ENCODE measurements at regions not wholly inside any gene's neighbourhood (a gene's known extent, or its start where the extent isn't known, plus 50 kb on each side); places are given as distances from the start of the nearest gene placed in this dataset.
"Not testable (repeated sequence)": the region's sequence is repeated elsewhere in the genome, so short reads cannot be mapped to it uniquely, and the experiment has no call there.

GRCh38 chr3:22748453-22749045 lies 454.6 kb upstream of the UBE2E2 start:
- no peak for DNase-seq (ENCODE audit: low read depth)

GRCh38 chr3:22759636-22760310 lies 443.4 kb upstream of the UBE2E2 start:
- no peak for DNase-seq (ENCODE audit: low read depth)

GRCh38 chr3:22765679-22766078 lies 437.4 kb upstream of the UBE2E2 start:
- DNase-seq (ENCODE audit: low read depth) = no peak

GRCh38 chr3:22777834-22778233 lies 425.3 kb upstream of the UBE2E2 start:
- DNase-seq (ENCODE audit: low read depth) = no peak

GRCh38 chr3:22779737-22780136 lies 423.4 kb upstream of the UBE2E2 start:
- no peak for DNase-seq (ENCODE audit: low read depth)

GRCh38 chr3:22792533-22792932 lies 410.6 kb upstream of the UBE2E2 start:
- no peak for DNase-seq (ENCODE audit: low read depth)

- DNase-seq (ENCODE audit: low read depth) = peak; percentile 12
These were observed 407.2 kb upstream of the UBE2E2 start for GRCh38 chr3:22795917-22796316.

- no peak for DNase-seq (ENCODE audit: low read depth)
These were observed 404.7 kb upstream of the UBE2E2 start for GRCh38 chr3:22798461-22798860.

- DNase-seq (ENCODE audit: low read depth) = no peak
These were observed 383.9 kb upstream of the UBE2E2 start for GRCh38 chr3:22819209-22819608.

- DNase-seq (ENCODE audit: low read depth) = peak; percentile 96
These were observed 368.1 kb upstream of the UBE2E2 start for GRCh38 chr3:22835041-22835440.

- DNase-seq (ENCODE audit: low read depth) = peak; percentile 56
These were observed 367.0 kb upstream of the UBE2E2 start for GRCh38 chr3:22836131-22836530.

- no peak for DNase-seq (ENCODE audit: low read depth)
These were observed 359.3 kb upstream of the UBE2E2 start for GRCh38 chr3:22843854-22844253.

- no peak for DNase-seq (ENCODE audit: low read depth)
These were observed 356.6 kb upstream of the UBE2E2 start for GRCh38 chr3:22846566-22846965.

GRCh38 chr3:22849583-22849982 lies 353.5 kb upstream of the UBE2E2 start:
- DNase-seq (ENCODE audit: low read depth) = not testable (repeated sequence)

GRCh38 chr3:22856811-22857210 lies 346.3 kb upstream of the UBE2E2 start:
- DNase-seq (ENCODE audit: low read depth) = no peak

- DNase-seq (ENCODE audit: low read depth) = no peak
These were observed 344.6 kb upstream of the UBE2E2 start for GRCh38 chr3:22858486-22858885.

GRCh38 chr3:22859618-22860017 lies 343.5 kb upstream of the UBE2E2 start:
- DNase-seq (ENCODE audit: low read depth) = no peak

- peak; percentile 55 for DNase-seq (ENCODE audit: low read depth)
These were observed 341.7 kb upstream of the UBE2E2 start for GRCh38 chr3:22861426-22861825.

- peak; percentile 7 for DNase-seq (ENCODE audit: low read depth)
These were observed 341.0 kb upstream of the UBE2E2 start for GRCh38 chr3:22862111-22862510.

- not testable (repeated sequence) for DNase-seq (ENCODE audit: low read depth)
These were observed 320.3 kb upstream of the UBE2E2 start for GRCh38 chr3:22882834-22883233.

GRCh38 chr3:22885039-22885438 lies 318.1 kb upstream of the UBE2E2 start:
- DNase-seq (ENCODE audit: low read depth) = no peak

- no peak for DNase-seq (ENCODE audit: low read depth)
These were observed 317.4 kb upstream of the UBE2E2 start for GRCh38 chr3:22885574-22886341.

GRCh38 chr3:22886439-22887068 lies 316.6 kb upstream of the UBE2E2 start:
- DNase-seq (ENCODE audit: low read depth) = no peak
